Neural progenitor cell (in vitro differentiated cells): ENCODE measurements at regions not wholly inside any gene's neighbourhood (a gene's known extent, or its start where the extent isn't known, plus 50 kb on each side); places are given as distances from the start of the nearest gene placed in this dataset.

Experiments used
- EZH2 ChIP-seq: fragments of 200-600 bp; sonication (generic); IDR thresholded peaks from 2 replicates; pipeline ENCODE4 v1.6.1; 2017; ENCODE audit warnings: antibody characterized with exemption, mild to moderate bottlenecking, moderate library complexity
- TF ChIP-seq, protein P1 (sequence below): fragments of 200-600 bp; sonication (generic); IDR thresholded peaks from 2 replicates; pipeline ENCODE4 v1.5.1; 2017; ENCODE audit warnings: antibody characterized with exemption, mild to moderate bottlenecking

DNA sequence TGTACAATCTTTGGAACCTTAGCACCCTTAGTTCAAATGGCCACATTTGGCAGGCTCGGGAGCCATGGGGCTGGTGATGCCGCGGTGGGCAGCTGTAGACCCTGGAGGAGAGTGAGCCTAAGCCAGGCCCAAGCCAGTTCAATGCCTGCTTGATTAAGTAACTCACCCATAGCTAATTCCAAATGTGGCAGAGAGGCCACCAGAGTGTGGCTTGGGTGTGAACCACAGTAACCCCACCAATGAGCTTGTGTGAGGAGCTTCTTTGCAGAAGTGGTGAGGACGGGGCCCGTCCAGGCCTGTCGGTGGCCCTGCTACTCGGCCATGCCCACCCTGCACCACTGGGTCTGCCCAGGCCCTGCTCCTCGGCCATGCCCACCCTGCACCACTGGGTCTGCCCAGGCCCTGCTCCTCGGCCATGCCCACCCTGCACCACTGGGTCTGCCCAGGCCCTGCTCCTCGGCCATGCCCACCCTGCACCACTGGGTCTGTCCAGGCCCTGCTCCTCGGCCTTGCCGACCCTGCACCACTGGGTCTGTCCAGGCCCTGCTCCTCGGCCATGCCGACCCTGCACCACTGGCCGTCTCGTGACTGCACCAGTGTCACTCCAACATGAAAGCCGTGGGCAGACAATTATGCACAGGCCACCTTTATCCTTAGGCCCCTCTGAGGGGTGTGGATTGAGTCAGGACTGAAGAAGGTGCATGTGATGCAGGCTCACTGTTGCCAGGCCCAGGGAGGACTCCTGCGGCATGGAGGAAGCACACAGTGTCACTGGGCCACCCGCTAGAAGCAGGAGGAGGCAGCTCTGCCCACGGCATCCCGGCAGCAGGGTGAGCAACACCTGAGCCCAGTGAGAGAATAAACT is 75.4 kb downstream of the MRPL36 start:
- TF ChIP-seq, protein P1, sequence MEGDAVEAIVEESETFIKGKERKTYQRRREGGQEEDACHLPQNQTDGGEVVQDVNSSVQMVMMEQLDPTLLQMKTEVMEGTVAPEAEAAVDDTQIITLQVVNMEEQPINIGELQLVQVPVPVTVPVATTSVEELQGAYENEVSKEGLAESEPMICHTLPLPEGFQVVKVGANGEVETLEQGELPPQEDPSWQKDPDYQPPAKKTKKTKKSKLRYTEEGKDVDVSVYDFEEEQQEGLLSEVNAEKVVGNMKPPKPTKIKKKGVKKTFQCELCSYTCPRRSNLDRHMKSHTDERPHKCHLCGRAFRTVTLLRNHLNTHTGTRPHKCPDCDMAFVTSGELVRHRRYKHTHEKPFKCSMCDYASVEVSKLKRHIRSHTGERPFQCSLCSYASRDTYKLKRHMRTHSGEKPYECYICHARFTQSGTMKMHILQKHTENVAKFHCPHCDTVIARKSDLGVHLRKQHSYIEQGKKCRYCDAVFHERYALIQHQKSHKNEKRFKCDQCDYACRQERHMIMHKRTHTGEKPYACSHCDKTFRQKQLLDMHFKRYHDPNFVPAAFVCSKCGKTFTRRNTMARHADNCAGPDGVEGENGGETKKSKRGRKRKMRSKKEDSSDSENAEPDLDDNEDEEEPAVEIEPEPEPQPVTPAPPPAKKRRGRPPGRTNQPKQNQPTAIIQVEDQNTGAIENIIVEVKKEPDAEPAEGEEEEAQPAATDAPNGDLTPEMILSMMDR = no peak
- no peak for TF ChIP-seq EZH2
